HL-60 (cell line): ENCODE measurements at regions not wholly inside any gene's neighbourhood (a gene's known extent, or its start where the extent isn't known, plus 50 kb on each side); places are given as distances from the start of the nearest gene placed in this dataset.

ENCODE experiments used
- CTCF ChIP-seq: IDR thresholded peaks from one replicate; pipeline ENCODE4 v1.5.1; 2011; ENCODE audit warnings: low read length, control low read depth, inconsistent platforms; ENCODE audit not compliant: insufficient read depth
- GABPA ChIP-seq: IDR thresholded peaks from 2 replicates; pipeline ENCODE4 v1.6.1; 2012; ENCODE audit warnings: low read depth
- POLR2AphosphoS5 ChIP-seq: IDR thresholded peaks from 2 replicates; pipeline ENCODE4 v1.6.1; 2012; ENCODE audit warnings: low read depth
- TF ChIP-seq, protein P1 (sequence below): IDR thresholded peaks from 2 replicates; pipeline ENCODE4 v1.6.1; 2012; ENCODE audit warnings: low read depth; ENCODE audit not compliant: insufficient replicate concordance

GRCh38 chr5:33162057-33162456, 278.7 kb upstream of the TARS1 start:
- TF ChIP-seq GABPA (no peak), POLR2AphosphoS5 (no peak), CTCF (no peak)
- TF ChIP-seq, protein P1, sequence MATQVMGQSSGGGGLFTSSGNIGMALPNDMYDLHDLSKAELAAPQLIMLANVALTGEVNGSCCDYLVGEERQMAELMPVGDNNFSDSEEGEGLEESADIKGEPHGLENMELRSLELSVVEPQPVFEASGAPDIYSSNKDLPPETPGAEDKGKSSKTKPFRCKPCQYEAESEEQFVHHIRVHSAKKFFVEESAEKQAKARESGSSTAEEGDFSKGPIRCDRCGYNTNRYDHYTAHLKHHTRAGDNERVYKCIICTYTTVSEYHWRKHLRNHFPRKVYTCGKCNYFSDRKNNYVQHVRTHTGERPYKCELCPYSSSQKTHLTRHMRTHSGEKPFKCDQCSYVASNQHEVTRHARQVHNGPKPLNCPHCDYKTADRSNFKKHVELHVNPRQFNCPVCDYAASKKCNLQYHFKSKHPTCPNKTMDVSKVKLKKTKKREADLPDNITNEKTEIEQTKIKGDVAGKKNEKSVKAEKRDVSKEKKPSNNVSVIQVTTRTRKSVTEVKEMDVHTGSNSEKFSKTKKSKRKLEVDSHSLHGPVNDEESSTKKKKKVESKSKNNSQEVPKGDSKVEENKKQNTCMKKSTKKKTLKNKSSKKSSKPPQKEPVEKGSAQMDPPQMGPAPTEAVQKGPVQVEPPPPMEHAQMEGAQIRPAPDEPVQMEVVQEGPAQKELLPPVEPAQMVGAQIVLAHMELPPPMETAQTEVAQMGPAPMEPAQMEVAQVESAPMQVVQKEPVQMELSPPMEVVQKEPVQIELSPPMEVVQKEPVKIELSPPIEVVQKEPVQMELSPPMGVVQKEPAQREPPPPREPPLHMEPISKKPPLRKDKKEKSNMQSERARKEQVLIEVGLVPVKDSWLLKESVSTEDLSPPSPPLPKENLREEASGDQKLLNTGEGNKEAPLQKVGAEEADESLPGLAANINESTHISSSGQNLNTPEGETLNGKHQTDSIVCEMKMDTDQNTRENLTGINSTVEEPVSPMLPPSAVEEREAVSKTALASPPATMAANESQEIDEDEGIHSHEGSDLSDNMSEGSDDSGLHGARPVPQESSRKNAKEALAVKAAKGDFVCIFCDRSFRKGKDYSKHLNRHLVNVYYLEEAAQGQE: no peak
